ENCODE measurements at regions not wholly inside any gene's neighbourhood (a gene's known extent, or its start where the extent isn't known, plus 50 kb on each side); places are given as distances from the start of the nearest gene placed in this dataset.

GRCh38 chr7:121810831-121811672 lies 61.9 kb upstream of the PTPRZ1 start:
- DNase-seq = no peak

- no peak for DNase-seq
Observed at GRCh38 chr7:121807078-121807477, 65.9 kb upstream of the PTPRZ1 start.

GRCh38 chr7:121803039-121803438 lies 69.9 kb upstream of the PTPRZ1 start:
- no peak for DNase-seq

- no peak for DNase-seq
Observed at GRCh38 chr7:121800916-121801675, 71.9 kb upstream of the PTPRZ1 start.

- DNase-seq = no peak
Observed at GRCh38 chr7:121798896-121799295, 74.1 kb upstream of the PTPRZ1 start.

- DNase-seq = no peak
Observed at GRCh38 chr7:121798453-121798840, 74.5 kb upstream of the PTPRZ1 start.

- DNase-seq = no peak
Observed at GRCh38 chr7:121797657-121798452, 75.1 kb upstream of the PTPRZ1 start.

GRCh38 chr7:121796936-121797656 lies 75.9 kb upstream of the PTPRZ1 start:
- no peak for DNase-seq

GRCh38 chr7:121796381-121796780 lies 76.6 kb upstream of the PTPRZ1 start:
- DNase-seq = no peak

- no peak for DNase-seq
Observed at GRCh38 chr7:121795736-121796135, 77.2 kb upstream of the PTPRZ1 start.

GRCh38 chr7:121793716-121794115 lies 79.2 kb upstream of the PTPRZ1 start:
- DNase-seq = no peak

- no peak for DNase-seq
Observed at GRCh38 chr7:121777672-121778071, 95.3 kb upstream of the PTPRZ1 start.

- no peak for DNase-seq
Observed at GRCh38 chr7:121774563-121774962, 98.4 kb upstream of the PTPRZ1 start.

- no peak for DNase-seq
Observed at GRCh38 chr7:121766676-121767075, 106.3 kb upstream of the PTPRZ1 start.

GRCh38 chr7:121761399-121761798 lies 111.6 kb upstream of the PTPRZ1 start:
- DNase-seq = no peak

GRCh38 chr7:121755818-121756552 lies 117.0 kb upstream of the PTPRZ1 start:
- DNase-seq = no peak

GRCh38 chr7:121755286-121755685 lies 117.7 kb upstream of the PTPRZ1 start:
- DNase-seq = no peak

- DNase-seq = no peak
Observed at GRCh38 chr7:121753944-121754343, 119.0 kb upstream of the PTPRZ1 start.

- DNase-seq = no peak
Observed at GRCh38 chr7:121752706-121753105, 120.3 kb upstream of the PTPRZ1 start.

- no peak for DNase-seq
Observed at GRCh38 chr7:121748546-121748945, 124.4 kb upstream of the PTPRZ1 start.

- no peak for DNase-seq
Observed at GRCh38 chr7:121745856-121746255, 127.1 kb upstream of the PTPRZ1 start.

GRCh38 chr7:121744877-121745276 lies 128.1 kb upstream of the PTPRZ1 start:
- no peak for DNase-seq
